ENCODE measurements at regions not wholly inside any gene's neighbourhood (a gene's known extent, or its start where the extent isn't known, plus 50 kb on each side); places are given as distances from the start of the nearest gene placed in this dataset.

- no peak for DNase-seq
Measured at GRCh38 chr13:111394211-111394922, 73.9 kb downstream of the TEX29 start.

GRCh38 chr13:111395511-111396393 is 75.3 kb downstream of the TEX29 start:
- DNase-seq, result no peak

DNA sequence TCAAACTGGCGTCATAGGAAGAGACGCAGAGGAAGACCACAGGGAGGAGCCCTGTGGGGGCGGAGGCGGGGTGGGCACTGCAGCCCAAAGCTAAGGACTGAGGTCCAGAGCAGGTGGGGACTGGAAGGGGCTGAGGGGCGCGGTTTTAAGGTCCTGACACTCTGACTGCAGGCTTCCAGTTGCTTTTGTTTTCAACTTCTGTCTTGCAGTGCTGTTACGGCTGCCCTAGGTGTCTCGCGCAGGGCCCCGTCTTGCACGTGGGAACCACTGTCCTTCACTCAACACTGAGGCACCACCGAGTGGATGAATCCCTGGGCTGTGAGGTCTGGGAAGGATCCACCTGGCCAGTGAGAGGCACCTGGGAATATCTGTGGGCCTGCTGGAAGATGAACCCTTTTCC is 76.0 kb downstream of the TEX29 start:
- DNase-seq, result no peak

GRCh38 chr13:111397202-111397880 is 76.9 kb downstream of the TEX29 start:
- DNase-seq, result no peak

DNA sequence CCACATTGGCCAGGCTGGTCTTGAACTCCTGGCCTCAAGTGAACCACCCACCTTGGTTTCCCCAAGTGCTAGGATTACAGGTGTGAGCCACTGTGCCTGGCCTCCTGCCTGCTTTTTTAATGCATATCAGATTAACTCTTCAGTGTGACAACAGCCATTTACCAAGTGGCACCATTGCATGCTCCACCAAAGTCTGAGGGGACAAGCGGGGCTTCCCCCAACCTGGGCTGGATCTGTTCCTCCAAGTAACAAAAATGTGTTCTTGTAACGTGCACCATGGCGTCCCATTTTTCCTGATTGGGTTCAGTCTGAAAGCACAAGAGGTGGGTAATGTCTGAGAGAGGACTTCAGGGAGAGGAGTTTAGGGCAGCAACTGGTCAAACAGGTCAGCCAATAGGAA is 77.8 kb downstream of the TEX29 start:
- DNase-seq, result no peak

DNA sequence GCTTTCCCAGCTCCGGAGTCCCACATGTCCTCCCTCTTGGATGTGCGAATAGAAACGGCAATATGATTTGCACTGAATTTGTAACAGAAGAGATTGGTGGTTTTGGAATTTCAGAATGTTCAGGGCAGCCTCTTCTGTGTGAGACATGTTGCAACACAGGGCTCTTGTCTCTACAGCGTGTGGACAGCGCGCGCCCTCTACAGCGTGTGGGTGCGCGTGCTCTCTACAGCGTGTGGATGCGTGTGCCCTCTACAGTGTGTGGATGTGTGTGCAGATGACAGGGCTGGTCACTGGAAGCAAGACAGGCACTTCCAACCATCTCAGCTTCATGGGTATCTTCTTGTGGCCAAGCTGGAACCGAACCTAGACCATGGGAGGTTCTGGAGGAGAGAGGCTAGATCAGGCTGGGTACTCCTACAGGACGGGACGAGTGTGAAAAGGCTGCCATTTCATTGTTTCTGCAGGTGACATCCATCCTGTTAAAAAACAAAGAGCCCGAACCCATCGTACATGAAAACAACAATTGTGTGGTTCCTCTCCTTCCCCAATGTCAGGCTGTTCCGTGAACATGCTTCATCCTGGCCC is 78.4 kb downstream of the TEX29 start:
- DNase-seq, result no peak

DNA sequence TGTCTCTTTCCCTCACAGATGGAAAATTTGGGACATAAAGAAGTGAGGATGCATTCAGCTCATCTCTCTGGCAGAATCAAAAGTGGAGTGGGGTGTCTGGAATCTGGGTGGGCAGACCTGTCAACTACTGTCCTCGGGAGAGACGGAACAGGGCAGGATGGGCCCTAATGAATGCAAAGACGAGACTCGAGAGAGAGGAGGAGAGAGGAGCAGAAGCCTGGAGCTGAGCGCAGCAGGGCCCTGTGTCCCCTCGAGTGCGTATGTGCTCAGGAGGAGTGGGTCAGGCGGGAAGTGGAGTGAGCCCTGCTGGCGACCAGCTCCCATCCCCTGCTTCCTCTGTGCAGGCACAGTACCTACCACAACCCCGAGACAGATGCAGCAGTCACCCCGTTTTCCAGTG is 78.9 kb downstream of the TEX29 start:
- DNase-seq, result no peak

- DNase-seq, result no peak
Measured at GRCh38 chr13:111399776-111400538, 79.5 kb downstream of the TEX29 start.

DNA sequence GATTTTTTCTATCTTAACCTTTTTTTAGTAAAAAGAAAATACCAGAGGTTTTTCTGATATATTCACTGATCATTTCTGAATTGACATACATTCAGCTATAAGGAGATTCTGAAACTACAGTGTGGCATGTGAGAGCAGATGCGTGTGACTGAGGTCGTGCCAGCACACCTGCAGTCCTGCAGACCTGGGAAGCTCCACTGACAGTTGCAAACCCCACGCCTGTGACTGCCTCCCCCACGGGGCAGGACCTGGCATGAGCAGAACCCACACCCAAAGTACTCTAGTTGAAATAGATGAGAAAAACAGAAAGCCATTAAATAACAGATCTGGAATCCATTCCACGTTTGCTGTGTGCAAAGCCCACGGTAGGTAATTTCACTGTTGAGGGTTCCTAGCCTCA is 80.7 kb downstream of the TEX29 start:
- no peak for DNase-seq

GRCh38 chr13:111401755-111402154 is 81.3 kb downstream of the TEX29 start:
- no peak for DNase-seq

DNA sequence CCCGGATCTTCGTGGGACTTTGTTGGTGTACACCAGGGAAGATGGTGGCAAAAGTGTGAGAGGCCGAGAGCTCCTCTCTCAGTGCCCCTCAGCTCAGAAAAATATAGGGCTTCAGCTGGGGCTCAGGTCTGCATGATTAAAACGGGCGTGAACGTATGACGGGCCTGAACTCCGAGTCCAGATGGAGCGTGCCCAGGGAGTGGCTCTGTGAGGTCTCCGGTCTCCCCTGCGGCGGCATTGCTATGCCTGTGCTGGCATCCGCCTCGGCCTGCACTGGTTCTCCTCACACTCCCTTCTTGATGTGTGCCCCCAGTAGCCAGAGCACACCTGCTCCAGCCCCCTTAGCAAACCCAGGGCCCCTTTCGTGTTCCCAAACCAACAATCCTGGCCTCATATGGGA is 82.0 kb downstream of the TEX29 start:
- DNase-seq, result no peak

DNA sequence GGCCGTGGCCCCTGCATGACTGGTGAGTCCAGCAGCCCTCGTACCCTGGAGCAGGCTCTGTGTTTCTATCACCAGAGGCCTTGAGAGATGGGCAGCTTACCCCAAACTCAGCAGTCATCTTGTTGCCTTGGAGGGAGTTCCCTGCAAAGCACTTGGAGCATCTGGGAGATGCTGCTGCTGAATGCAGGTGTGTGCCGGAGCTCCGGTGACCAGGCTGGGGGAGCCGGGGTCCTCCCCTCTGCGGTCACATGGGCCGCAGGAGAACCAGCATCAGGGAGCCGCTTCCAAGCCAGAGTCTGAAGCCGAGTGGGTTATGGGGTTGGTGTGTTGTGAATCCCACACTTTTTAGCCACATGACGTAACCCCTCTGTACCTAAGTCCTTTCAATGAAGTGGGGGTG is 82.8 kb downstream of the TEX29 start:
- no peak for DNase-seq

GRCh38 chr13:111404746-111405145 is 84.3 kb downstream of the TEX29 start:
- no peak for DNase-seq

DNA sequence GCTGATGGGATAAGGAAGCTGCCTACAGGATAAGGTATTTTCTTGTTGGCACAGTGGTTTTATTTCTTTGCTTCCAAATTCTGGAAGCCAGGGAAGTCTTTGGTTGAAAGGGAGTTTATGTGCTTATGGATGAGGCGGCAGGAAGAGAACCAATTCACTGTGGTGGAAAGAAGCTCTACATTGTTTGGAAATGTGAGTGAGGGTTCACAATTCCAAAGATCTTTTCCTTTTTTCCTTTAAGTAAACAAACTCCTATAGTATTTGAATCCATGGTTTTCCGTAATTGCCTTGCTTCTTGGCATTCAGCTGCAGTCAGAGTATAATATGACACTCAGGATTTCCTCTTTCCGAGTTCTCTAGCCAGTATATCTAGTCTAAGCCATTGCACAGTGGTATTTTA is 86.2 kb downstream of the TEX29 start:
- no peak for DNase-seq

GRCh38 chr13:111407381-111408131 is 87.1 kb downstream of the TEX29 start:
- no peak for DNase-seq

DNA sequence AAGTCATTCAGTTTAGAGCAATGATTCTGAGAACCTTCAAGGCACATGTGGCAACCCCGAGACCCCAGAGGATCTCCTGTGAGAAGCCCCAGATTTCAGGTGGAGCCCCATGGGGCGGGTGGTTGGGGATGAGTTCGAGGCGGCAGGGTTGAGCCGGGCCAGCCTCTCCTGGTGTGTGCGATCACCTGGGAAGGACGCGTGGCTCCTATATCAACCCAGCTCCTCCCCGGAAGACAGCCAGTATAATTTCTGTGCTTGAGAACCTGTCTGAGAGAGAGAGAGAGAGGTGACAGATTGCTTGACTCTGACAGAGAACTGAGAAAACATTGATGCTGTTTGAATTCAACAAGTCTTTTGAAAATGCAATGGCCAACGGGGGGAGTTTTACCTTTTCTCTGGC is 89.0 kb downstream of the TEX29 start:
- DNase-seq, result no peak

- DNase-seq, result no peak
Measured at GRCh38 chr13:111410232-111411021, 90.0 kb downstream of the TEX29 start.

- DNase-seq, result peak in 3 of 58 donors; percentile 13 to 14 (median 14)
Measured at GRCh38 chr13:111411151-111411858, 90.9 kb downstream of the TEX29 start.
